Activated CD8-positive, alpha-beta memory T cell treated with anti-CD3 and anti-CD28 coated beads, Interleukin-2, amount 50 U/mL, for 24 hours (primary cell): ENCODE measurements at regions not wholly inside any gene's neighbourhood (a gene's known extent, or its start where the extent isn't known, plus 50 kb on each side); places are given as distances from the start of the nearest gene placed in this dataset.
"Not testable (repeated sequence)": the region's sequence is repeated elsewhere in the genome, so short reads cannot be mapped to it uniquely, and the experiment has no call there.

Experiments used
- DNase-seq: peaks from one replicate; pipeline ENCODE4 v3.0.0-alpha.2; 2020; ENCODE audit errors: extremely low read depth

- DNase-seq: no peak
Observed at GRCh38 chr6:155782320-155782731, 326.7 kb upstream of the NOX3 start.

DNA sequence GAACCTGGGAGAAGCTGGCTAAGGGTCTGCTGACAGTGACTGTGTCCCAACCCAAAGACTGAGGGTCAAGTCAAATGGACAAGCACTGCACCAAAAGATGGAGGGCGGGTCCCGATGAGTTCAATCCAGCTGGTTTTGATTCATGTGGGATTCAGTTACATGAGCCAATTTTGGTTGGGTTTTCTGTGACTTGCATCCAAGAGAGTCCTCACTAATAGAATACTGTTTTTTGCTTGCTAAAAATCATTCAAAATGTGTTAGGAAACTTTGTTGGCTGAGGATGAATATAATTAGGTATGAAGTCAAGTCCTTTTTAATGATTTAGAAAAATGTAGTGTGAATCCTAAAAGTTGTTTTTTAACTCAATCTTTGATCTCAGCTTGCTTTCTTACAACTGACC is 323.8 kb upstream of the NOX3 start:
- DNase-seq: no peak

GRCh38 chr6:155778336-155778735 is 322.7 kb upstream of the NOX3 start:
- no peak for DNase-seq

DNA sequence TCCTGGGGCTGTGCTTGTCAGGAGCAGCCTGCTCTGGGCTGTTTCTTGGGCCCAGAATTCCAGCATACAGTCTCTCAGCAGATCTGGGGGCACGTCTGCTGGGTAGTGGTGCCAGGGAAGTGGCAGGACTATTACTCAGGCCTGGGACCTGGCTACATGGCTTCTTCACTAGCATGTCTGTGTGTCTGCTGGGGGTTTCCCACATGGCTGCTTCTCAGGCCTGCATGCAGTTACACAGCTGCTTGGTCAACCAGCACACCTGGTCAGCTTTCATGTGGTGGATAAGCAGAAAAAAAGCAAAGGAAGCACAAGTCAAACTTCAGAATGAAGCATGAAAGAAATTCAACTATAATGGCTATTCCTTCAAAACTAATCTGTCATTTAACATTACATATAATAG is 316.2 kb upstream of the NOX3 start:
- no peak for DNase-seq

DNA sequence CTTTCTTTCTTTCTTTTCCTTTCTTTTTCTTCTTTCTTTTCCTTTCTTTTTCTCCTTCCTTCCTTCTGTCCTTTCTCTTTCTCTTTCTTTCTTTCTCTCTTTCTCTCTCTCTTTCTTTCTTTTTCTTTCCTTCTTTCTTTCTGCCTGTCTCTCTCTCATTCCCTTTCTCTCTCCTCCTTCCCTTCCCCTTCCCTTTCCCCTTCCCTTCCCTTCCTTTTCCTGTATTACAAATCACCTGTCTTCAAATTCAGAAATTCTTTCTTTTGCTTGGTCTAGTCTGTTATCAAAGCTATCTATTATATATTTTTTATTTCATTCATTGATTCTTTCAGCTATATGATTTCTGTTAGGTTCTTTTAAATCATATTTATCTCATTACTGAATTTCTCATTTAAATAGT is 315.2 kb upstream of the NOX3 start:
- no peak for DNase-seq

- DNase-seq: no peak
Observed at GRCh38 chr6:155770313-155770712, 314.7 kb upstream of the NOX3 start.

GRCh38 chr6:155765275-155766194 is 309.9 kb upstream of the NOX3 start:
- no peak for DNase-seq

DNA sequence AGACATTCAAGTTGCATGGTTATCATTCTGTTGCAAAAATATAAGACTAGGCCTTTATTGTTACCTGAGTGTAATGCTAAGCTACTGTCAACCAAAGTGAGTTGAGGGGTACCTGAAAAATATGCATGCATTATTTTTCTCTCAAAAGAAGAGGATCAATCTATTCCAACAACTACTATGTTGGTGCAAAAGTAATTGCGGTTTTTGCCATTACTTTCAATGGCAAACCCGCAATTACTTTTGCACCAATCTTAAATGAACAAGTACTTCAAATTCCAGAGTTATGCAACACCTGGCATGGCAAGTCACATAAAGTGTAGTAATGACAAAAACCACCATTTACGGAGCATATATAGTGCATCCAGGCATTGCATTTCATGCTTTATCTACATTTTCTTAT is 307.0 kb upstream of the NOX3 start:
- DNase-seq: no peak

- no peak for DNase-seq
Observed at GRCh38 chr6:155755452-155755851, 299.8 kb upstream of the NOX3 start.

DNA sequence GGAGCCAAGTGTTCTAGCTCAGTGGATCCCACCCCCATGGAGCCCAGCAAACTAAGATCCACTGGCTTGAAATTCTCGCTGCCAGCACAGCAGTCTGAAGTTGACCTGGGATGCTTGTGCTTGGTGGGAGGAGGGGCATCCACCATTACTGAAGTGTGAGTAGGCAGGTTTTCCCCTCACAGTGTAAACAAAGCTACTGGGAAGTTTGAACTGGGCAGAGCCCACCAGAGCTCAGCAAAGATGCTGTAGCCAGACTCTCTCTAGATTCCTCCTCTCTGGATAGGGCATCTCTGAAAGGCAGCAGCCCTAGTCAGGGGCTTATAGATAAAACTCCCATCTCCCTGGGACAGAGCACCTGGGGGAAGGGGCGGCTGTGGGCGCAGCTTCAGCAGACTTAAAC is 293.1 kb upstream of the NOX3 start:
- DNase-seq: not testable (repeated sequence)

DNA sequence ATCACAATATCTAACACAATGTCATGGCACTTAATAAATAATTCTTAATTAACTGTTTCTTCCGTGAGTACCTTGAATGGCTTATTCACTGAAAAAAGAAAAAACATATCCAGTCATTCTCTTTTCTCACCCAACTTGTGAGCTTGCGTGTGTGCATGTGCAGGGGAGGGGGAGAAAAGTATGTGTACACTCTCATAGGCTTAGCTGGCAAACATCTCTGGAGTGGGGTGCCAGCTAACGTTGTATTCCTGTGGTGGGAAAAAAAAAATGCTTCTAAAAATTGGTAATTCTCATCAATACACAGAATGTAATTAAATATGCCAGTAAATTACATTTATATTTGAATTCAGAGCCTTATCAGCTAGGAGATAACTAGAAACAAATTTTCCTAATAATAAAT is 291.9 kb upstream of the NOX3 start:
- no peak for DNase-seq

- DNase-seq: no peak
Observed at GRCh38 chr6:155740781-155741399, 285.3 kb upstream of the NOX3 start.

- DNase-seq: no peak
Observed at GRCh38 chr6:155738602-155739105, 283.0 kb upstream of the NOX3 start.

DNA sequence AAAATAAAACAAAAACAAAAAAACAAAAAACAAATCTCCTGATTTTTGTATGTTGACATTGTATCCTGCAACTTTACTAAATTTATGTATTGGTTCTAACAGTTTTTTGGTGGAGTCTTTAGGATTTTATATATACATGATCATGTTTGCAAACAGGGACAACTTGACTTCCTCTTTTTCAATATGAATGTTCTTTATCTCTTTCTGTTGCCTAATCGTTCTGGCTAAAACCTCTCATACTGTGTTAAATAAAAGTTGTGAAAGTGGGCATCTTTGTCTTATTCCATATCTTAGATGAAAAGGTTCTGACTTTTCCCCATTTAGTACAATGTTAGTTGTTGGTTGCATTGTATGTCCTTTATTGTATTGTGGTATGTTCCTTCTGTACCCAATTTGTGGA is 261.7 kb upstream of the NOX3 start:
- no peak for DNase-seq

GRCh38 chr6:155710704-155711103 is 255.1 kb upstream of the NOX3 start:
- no peak for DNase-seq

DNA sequence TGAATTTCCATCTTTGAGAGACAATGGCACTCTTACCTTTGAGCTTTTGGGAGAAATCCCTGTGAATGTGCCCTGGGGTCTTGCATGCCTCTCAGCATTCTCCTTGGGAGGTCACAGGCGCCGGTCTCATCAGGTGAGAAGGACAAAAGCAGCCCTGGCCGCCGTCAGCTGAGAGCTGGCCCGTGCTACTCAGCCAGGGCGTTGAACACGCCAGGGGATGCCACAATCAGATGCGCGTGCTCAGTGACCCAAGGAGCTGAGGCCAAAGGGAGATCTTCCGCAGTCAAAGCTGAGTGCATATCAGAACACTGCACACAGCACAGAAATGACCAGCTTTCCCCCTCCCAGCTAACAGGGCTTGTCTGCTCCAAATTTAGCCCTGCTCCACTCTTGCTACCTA is 253.6 kb upstream of the NOX3 start:
- DNase-seq: no peak

DNA sequence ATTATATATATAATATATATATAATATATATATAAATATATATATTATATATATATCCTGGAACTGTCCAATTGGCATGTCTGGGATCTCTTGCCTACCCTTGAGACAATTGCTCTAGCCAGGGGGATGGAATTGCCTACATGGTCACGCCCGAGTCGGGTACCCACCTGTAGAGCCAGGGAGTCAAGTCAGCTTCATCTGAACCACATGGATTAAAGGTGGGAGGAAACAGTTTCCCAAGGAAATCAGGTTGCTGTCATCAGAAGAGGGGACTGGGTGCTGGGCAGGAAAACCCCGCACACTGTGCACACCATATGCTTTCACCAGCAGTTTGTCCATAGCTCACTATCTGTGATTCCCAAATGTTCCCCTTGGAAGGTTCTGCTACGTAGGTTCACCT is 252.5 kb upstream of the NOX3 start:
- no peak for DNase-seq

DNA sequence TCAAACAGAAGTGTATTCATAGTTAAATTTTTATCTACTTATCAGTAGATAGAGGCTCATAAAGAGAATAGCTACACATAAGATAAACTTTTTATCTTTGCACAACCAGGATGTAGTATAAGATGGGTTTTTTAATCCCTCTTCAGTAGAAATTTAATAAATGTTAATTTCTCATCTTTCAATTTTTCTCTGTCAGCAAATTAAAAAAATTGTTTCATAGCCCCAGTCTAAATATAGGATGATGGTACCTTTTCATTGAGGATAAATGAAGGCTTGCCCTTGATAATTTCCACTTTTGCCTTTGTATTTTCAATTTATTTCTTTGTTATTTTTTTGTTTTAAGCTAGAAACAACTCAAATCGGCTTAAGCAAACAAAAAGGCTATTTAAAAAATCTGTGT is 251.2 kb upstream of the NOX3 start:
- DNase-seq: no peak

- no peak for DNase-seq
Observed at GRCh38 chr6:155706341-155706740, 250.7 kb upstream of the NOX3 start.

- DNase-seq: no peak
Observed at GRCh38 chr6:155701342-155701741, 245.7 kb upstream of the NOX3 start.

- no peak for DNase-seq
Observed at GRCh38 chr6:155695495-155695894, 239.9 kb upstream of the NOX3 start.

DNA sequence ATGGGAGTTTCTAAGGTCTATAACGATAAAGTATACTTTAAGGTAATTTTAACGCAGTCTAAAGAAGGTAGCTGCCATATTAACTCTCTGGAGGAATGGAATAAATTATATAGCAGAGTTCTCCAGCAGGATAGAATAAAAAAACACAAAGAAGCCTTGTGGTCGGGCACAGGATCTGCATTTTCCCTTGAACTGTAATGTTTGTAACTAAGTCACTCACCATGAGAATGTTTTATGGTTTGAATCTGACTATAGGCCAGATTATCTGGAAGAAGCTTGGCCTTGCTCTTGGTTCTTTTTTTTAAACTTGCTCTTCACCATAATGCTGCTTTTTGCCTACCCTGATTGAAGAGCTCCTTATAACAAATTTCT is 238.8 kb upstream of the NOX3 start:
- DNase-seq: no peak
